Activated T-cell treated with anti-CD3 and anti-CD28 coated beads, Interleukin-2, amount 50 U/mL, for 4 hours (primary cell): ENCODE measurements at regions not wholly inside any gene's neighbourhood (a gene's known extent, or its start where the extent isn't known, plus 50 kb on each side); places are given as distances from the start of the nearest gene placed in this dataset.
"Not testable (repeated sequence)": the region's sequence is repeated elsewhere in the genome, so short reads cannot be mapped to it uniquely, and the experiment has no call there.

Experiments
- ATAC-seq, 2 donors: fragments of 200-7000 bp; cut with Tn5 transposase; one replicate each; pipeline ENCODE4 v1.10.0; 2021
- DNase-seq: peaks from one replicate; pipeline ENCODE4 v3.0.0-alpha.2; 2020
- H3K27me3 Mint-ChIP-seq: one replicate; pipeline ENCODE4 v1.8.0; 2021; ENCODE audit warnings: low read depth, mixed read lengths
- H3K36me3 Mint-ChIP-seq: one replicate; pipeline ENCODE4 v1.8.0; 2022; ENCODE audit warnings: mixed read lengths; ENCODE audit not compliant: insufficient read depth
- H3K4me1 Mint-ChIP-seq: one replicate; pipeline ENCODE4 v1.8.0; 2021; ENCODE audit warnings: low read depth, mixed read lengths
- H3K4me3 Mint-ChIP-seq: one replicate; pipeline ENCODE4 v1.8.0; 2021; ENCODE audit warnings: mild to moderate bottlenecking, moderate library complexity, mixed read lengths
- H3K9me3 Mint-ChIP-seq: one replicate; pipeline ENCODE4 v1.8.0; 2021; ENCODE audit warnings: mixed read lengths

DNA sequence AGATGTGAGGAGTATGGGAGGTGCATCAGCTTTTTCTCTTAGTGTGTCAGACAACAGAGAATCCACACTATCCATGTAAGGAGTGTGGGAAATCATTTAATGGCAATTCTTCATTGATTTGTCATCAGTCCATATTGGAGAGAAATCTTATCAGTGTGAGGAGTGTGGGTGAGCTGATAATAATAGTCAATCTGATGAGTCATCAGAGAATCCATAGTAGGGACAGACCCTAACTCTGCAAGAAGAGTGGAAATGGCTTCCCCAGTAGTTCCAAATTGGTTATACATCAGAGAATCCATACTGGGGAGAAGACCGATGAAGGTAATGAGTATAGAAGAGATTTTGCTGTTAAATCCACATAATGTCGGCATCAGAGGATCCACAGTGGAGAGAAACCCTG, 150.5 kb upstream of the THUMPD2 start:
- no peak for DNase-seq
- Mint-ChIP-seq H3K4me3 (no peak overlapping the region), H3K4me1 (no peaks in the 10 kb centered on the region), H3K9me3 (no peaks in the 10 kb centered on the region), H3K36me3 (no peaks in the 10 kb centered on the region), H3K27me3 (peaks cover 12% of the 10 kb centered on the region)
- no peak for ATAC-seq

DNA sequence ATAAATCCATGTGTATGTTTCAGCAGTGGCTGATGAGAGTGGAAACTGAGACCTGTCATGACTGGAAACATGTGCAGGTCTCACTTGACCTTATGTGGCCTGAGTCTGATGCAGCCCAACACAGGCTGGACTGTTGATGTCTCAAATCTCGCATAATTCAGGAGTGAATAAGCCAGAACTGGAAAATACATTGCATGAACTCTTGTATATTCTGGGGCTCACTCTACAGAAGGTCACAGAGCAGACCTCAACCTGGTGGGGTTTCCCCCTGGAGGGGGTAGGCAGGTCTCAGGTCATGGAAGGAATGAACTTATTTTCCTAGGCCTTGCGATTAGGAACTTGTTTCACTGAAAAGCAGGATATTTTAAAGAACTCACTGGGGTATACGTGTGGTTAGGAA, 146.3 kb upstream of the THUMPD2 start:
- Mint-ChIP-seq H3K36me3 (no peaks in the 10 kb centered on the region), H3K9me3 (no peaks in the 10 kb centered on the region), H3K4me3 (no peak overlapping the region), H3K27me3 (peaks cover 7% of the 10 kb centered on the region), H3K4me1 (no peaks in the 10 kb centered on the region)
- ATAC-seq (no peak), DNase-seq (no peak)

- Mint-ChIP-seq H3K4me3 (no peak overlapping the region), H3K9me3 (no peaks in the 10 kb centered on the region), H3K27me3 (peaks cover 4% of the 10 kb centered on the region), H3K4me1 (no peaks in the 10 kb centered on the region), H3K36me3 (no peaks in the 10 kb centered on the region)
- no peak for DNase-seq
- no peak for ATAC-seq
These were observed 144.4 kb upstream of the THUMPD2 start for GRCh38 chr2:39923455-39923854.

DNA sequence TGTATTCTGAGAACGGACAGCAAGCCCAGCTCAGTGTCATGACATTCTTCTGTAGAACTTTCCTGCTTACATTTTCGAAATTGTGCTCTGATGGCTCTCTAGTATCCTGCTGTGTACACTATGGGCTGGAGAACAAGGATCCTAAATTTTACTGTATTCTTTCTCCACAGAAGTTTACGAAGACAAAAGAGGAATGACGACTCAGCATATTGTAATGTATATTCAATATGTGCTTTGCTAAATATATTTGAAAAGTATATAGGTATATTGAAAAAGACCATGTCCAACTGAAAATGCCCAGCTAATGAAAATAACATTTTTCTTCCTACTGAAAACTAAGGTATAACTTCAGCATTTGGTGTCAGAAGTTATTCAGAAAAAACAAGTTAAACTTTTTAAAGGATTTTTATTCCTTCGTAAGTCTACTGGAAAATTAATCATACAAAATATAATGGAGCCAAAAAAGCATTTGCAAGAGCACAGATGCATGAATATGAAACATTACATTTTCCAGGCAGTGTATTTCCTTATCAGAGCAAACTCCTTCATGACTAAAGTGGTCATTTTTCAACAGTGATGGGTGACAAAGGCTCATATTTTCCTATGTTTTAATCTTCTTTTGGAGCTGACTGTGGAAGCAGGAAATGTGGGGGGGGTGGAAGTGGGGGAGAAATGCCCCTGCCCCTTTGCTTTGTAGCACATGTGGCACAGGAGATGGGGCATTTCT, 143.8 kb upstream of the THUMPD2 start:
- H3K9me3 Mint-ChIP-seq = no peaks in the 10 kb centered on the region
- DNase-seq = no peak
- H3K27me3 Mint-ChIP-seq = peaks cover 4% of the 10 kb centered on the region
- no peak for ATAC-seq
- no peaks in the 10 kb centered on the region for H3K4me1 Mint-ChIP-seq
- no peak overlapping the region for H3K4me3 Mint-ChIP-seq
- no peaks in the 10 kb centered on the region for H3K36me3 Mint-ChIP-seq

DNA sequence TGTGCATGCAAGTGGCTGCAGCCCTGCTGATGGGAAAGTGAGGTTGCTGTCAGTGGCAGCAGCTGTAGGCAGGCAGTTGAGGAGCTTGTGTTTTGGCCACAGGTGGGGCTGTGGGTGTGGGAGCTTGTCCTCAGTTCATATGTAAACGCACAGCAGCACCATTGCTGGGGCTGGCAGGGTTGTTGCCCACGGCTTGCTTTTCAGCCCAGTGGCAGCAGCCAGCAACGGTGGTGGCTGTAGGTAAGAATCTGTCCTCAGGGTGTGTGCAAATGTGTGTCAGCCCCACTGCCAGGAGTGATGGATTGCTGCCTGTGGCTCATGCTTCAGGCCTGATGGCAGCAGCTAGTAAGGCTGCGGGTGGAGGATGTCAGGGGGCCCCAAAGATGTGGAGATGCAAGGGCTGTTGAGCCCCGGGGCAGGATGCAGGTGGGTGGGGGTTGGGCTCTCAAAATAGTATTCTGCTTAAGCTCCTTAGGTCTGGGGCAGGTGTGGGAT, 141.3 kb upstream of the THUMPD2 start:
- ATAC-seq = no peak
- H3K27me3 Mint-ChIP-seq = peaks cover 4% of the 10 kb centered on the region
- DNase-seq = no peak
- H3K4me1 Mint-ChIP-seq = no peaks in the 10 kb centered on the region
- H3K9me3 Mint-ChIP-seq = no peaks in the 10 kb centered on the region
- H3K4me3 Mint-ChIP-seq = no peak overlapping the region
- H3K36me3 Mint-ChIP-seq = no peaks in the 10 kb centered on the region

GRCh38 chr2:39919511-39920306, 140.7 kb upstream of the THUMPD2 start:
- Mint-ChIP-seq H3K4me1 (no peaks in the 10 kb centered on the region), H3K27me3 (peaks cover 4% of the 10 kb centered on the region), H3K4me3 (no peak overlapping the region), H3K36me3 (no peaks in the 10 kb centered on the region), H3K9me3 (no peaks in the 10 kb centered on the region)
- DNase-seq (no peak), ATAC-seq (peak in 1 of 2 donors; percentile 18)

- Mint-ChIP-seq H3K9me3 (no peaks in the 10 kb centered on the region), H3K36me3 (no peaks in the 10 kb centered on the region), H3K4me3 (no peak overlapping the region), H3K27me3 (peaks cover 4% of the 10 kb centered on the region), H3K4me1 (no peaks in the 10 kb centered on the region)
- ATAC-seq (no peak), DNase-seq (no peak)
These were observed 139.8 kb upstream of the THUMPD2 start for GRCh38 chr2:39918886-39919285.

DNA sequence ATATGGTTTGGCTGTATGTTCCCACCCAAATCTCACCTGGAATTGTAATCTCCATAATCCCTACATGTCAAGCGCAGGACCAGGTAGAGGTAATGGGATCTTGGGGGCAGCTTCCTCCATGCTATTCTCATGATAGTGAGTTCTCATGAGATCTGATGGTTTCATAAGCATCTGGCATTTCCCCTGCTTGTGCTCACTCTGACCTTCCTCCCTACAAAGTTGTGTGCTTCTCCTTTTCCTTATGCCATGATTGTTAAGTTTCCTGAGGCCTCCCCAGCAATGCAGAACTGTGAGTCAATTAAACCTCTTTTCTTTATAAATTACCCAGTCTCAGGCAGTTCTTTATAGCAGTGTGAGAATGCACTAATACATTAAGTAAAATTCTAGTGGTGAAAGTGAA, 138.3 kb upstream of the THUMPD2 start:
- DNase-seq, H3K4me3 Mint-ChIP-seq, H3K4me1 Mint-ChIP-seq, H3K9me3 Mint-ChIP-seq, H3K36me3 Mint-ChIP-seq, H3K27me3 Mint-ChIP-seq, ATAC-seq: not testable (repeated sequence)

GRCh38 chr2:39914949-39915348, 135.9 kb upstream of the THUMPD2 start:
- DNase-seq = no peak
- ATAC-seq = no peak
- H3K36me3 Mint-ChIP-seq = no peaks in the 10 kb centered on the region
- no peak overlapping the region for H3K4me3 Mint-ChIP-seq
- H3K27me3 Mint-ChIP-seq = peaks cover 8% of the 10 kb centered on the region
- no peaks in the 10 kb centered on the region for H3K4me1 Mint-ChIP-seq
- H3K9me3 Mint-ChIP-seq = no peaks in the 10 kb centered on the region

- H3K4me3 Mint-ChIP-seq = no peak overlapping the region
- H3K27me3 Mint-ChIP-seq = peaks cover 8% of the 10 kb centered on the region
- no peaks in the 10 kb centered on the region for H3K36me3 Mint-ChIP-seq
- H3K9me3 Mint-ChIP-seq = no peaks in the 10 kb centered on the region
- H3K4me1 Mint-ChIP-seq = no peaks in the 10 kb centered on the region
- ATAC-seq (no peak), DNase-seq (no peak)
These were observed 134.8 kb upstream of the THUMPD2 start for GRCh38 chr2:39913648-39914461.

DNA sequence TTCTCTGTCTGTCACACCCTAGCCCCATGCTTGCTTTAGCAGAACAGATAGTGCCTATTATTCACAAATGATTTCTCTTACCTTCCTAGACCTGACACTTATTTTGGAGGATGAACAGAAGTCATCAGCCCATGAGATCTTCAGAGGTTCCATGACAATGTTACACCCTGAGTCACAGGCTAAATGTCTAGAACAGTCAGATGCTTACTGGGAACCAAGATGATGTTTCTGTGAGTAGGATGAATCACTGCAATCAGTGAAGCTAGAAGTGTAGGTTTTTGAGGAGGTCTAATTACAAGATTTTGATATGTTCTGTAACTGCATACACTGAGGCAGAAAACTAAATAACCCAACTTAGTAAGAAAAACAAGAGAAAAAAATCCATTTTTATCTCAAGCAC, 123.0 kb upstream of the THUMPD2 start:
- Mint-ChIP-seq H3K4me1 (no peaks in the 10 kb centered on the region), H3K36me3 (no peaks in the 10 kb centered on the region), H3K9me3 (no peaks in the 10 kb centered on the region), H3K27me3 (peaks cover 3% of the 10 kb centered on the region), H3K4me3 (no peak overlapping the region)
- DNase-seq (no peak), ATAC-seq (peak; percentile 80 to 86)

GRCh38 chr2:39898934-39899333, 119.9 kb upstream of the THUMPD2 start:
- DNase-seq (no peak), ATAC-seq (no peak)
- H3K36me3 Mint-ChIP-seq = no peaks in the 10 kb centered on the region
- no peaks in the 10 kb centered on the region for H3K27me3 Mint-ChIP-seq
- no peaks in the 10 kb centered on the region for H3K9me3 Mint-ChIP-seq
- H3K4me3 Mint-ChIP-seq = no peak overlapping the region
- no peaks in the 10 kb centered on the region for H3K4me1 Mint-ChIP-seq

- Mint-ChIP-seq H3K4me1 (no peaks in the 10 kb centered on the region), H3K27me3 (no peaks in the 10 kb centered on the region), H3K9me3 (no peaks in the 10 kb centered on the region), H3K4me3 (no peak overlapping the region), H3K36me3 (no peaks in the 10 kb centered on the region)
- DNase-seq = no peak
- ATAC-seq = no peak
These were observed 118.2 kb upstream of the THUMPD2 start for GRCh38 chr2:39897273-39897672.

- ATAC-seq = no peak
- no peaks in the 10 kb centered on the region for H3K4me1 Mint-ChIP-seq
- no peaks in the 10 kb centered on the region for H3K9me3 Mint-ChIP-seq
- no peaks in the 10 kb centered on the region for H3K36me3 Mint-ChIP-seq
- no peaks in the 10 kb centered on the region for H3K27me3 Mint-ChIP-seq
- H3K4me3 Mint-ChIP-seq = no peak overlapping the region
- DNase-seq = no peak
These were observed 115.0 kb upstream of the THUMPD2 start for GRCh38 chr2:39894082-39894481.
